ENCODE measurements at regions not wholly inside any gene's neighbourhood (a gene's known extent, or its start where the extent isn't known, plus 50 kb on each side); places are given as distances from the start of the nearest gene placed in this dataset.

DNA sequence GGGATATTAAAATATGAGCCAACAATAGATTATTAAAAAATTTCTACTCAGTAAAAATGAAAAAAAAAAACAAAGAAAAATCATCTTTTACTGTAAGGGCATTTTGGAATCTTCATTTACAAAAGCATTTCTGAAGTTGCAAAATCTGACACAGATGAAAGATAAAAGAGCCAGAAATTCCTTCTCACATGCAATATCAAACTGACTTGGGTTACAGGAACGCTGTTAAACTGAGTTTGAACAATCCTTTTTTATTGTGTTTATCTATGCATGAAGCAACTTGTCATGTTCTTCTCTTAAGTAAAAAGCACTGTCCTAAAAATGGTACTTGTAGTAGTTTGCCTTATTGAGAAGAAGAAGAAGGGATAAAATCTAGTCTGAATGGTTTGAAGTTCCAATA is 468.5 kb upstream of the KCNMB2 start:
- no peak for TF ChIP-seq POLR2AphosphoS5 (IDR thresholded peaks at IDR 0.05; ENCODE audit: low read depth, low read length)
- TF ChIP-seq POLR2A (IDR thresholded peaks at IDR 0.05; ENCODE audit: low read depth, low read length) = no peak
- no peak for TF ChIP-seq TAF1 (IDR thresholded peaks at IDR 0.05; ENCODE audit: low read depth, low read length)
- no peak for TF ChIP-seq PAX5 (IDR thresholded peaks at IDR 0.05; ENCODE audit: insufficient read depth, low read length, severe bottlenecking)

Data from GM12891 (cell line).